GM18909 (cell line): ENCODE measurements at regions not wholly inside any gene's neighbourhood (a gene's known extent, or its start where the extent isn't known, plus 50 kb on each side); places are given as distances from the start of the nearest gene placed in this dataset.

Source experiments
- ATAC-seq: cut with Tn5 transposase; IDR thresholded peaks from one replicate; pipeline ENCODE4 v1.9.1; 2021; ENCODE audit warnings: mild to moderate bottlenecking; ENCODE audit not compliant: unreplicated experiment, poor library complexity

- no peak for ATAC-seq
Observed at GRCh38 chr5:165459232-165459631, 1953.8 kb downstream of the MAT2B start.

- no peak for ATAC-seq
Observed at GRCh38 chr5:165460911-165461310, 1955.5 kb downstream of the MAT2B start.

GRCh38 chr5:165477546-165477945 lies 1972.1 kb downstream of the MAT2B start:
- ATAC-seq = no peak

GRCh38 chr5:165495829-165496380 lies 1990.5 kb downstream of the MAT2B start:
- ATAC-seq = no peak

- no peak for ATAC-seq
Observed at GRCh38 chr5:165497707-165498106, 1992.3 kb downstream of the MAT2B start.

- no peak for ATAC-seq
Observed at GRCh38 chr5:165502893-165503691, 1997.7 kb downstream of the MAT2B start.

- no peak for ATAC-seq
Observed at GRCh38 chr5:165504674-165505073, 1999.3 kb downstream of the MAT2B start.

- no peak for ATAC-seq
Observed at GRCh38 chr5:165508286-165508685, 2002.9 kb downstream of the MAT2B start.

GRCh38 chr5:165508861-165509260 lies 2003.4 kb downstream of the MAT2B start:
- ATAC-seq = no peak

- ATAC-seq = no peak
Observed at GRCh38 chr5:165521816-165522610, 2016.6 kb downstream of the MAT2B start.

- ATAC-seq = no peak
Observed at GRCh38 chr5:165525271-165525670, 2019.9 kb downstream of the MAT2B start.

- ATAC-seq = no peak
Observed at GRCh38 chr5:165526357-165526756, 2020.9 kb downstream of the MAT2B start.

GRCh38 chr5:165527577-165527976 lies 2022.2 kb downstream of the MAT2B start:
- ATAC-seq = no peak

GRCh38 chr5:165538065-165538464 lies 2032.6 kb downstream of the MAT2B start:
- no peak for ATAC-seq

GRCh38 chr5:165559645-165560044 lies 2054.2 kb downstream of the MAT2B start:
- no peak for ATAC-seq

GRCh38 chr5:165560648-165561047 lies 2055.2 kb downstream of the MAT2B start:
- no peak for ATAC-seq

GRCh38 chr5:165565911-165566310 lies 2060.5 kb downstream of the MAT2B start:
- no peak for ATAC-seq

- ATAC-seq = no peak
Observed at GRCh38 chr5:165569551-165569950, 2064.1 kb downstream of the MAT2B start.

- ATAC-seq = no peak
Observed at GRCh38 chr5:165573445-165573844, 2068.0 kb downstream of the MAT2B start.

GRCh38 chr5:165574100-165574499 lies 2068.7 kb downstream of the MAT2B start:
- no peak for ATAC-seq

GRCh38 chr5:165576678-165577275 lies 2071.4 kb downstream of the MAT2B start:
- no peak for ATAC-seq
